Epithelial cell of prostate (primary cell): ENCODE measurements at regions not wholly inside any gene's neighbourhood (a gene's known extent, or its start where the extent isn't known, plus 50 kb on each side); places are given as distances from the start of the nearest gene placed in this dataset.
"Not testable (repeated sequence)": the region's sequence is repeated elsewhere in the genome, so short reads cannot be mapped to it uniquely, and the experiment has no call there.

Experiments
- DNase-seq: peaks from one replicate; pipeline ENCODE4 v3.0.0-alpha.2; 2011; ENCODE audit warnings: low read depth, low spot score
- H3K27ac ChIP-seq: fragments of 450-650 bp; 2 replicates; pipeline ENCODE4 v1.5.1; 2017; ENCODE audit warnings: mild to moderate bottlenecking

DNA sequence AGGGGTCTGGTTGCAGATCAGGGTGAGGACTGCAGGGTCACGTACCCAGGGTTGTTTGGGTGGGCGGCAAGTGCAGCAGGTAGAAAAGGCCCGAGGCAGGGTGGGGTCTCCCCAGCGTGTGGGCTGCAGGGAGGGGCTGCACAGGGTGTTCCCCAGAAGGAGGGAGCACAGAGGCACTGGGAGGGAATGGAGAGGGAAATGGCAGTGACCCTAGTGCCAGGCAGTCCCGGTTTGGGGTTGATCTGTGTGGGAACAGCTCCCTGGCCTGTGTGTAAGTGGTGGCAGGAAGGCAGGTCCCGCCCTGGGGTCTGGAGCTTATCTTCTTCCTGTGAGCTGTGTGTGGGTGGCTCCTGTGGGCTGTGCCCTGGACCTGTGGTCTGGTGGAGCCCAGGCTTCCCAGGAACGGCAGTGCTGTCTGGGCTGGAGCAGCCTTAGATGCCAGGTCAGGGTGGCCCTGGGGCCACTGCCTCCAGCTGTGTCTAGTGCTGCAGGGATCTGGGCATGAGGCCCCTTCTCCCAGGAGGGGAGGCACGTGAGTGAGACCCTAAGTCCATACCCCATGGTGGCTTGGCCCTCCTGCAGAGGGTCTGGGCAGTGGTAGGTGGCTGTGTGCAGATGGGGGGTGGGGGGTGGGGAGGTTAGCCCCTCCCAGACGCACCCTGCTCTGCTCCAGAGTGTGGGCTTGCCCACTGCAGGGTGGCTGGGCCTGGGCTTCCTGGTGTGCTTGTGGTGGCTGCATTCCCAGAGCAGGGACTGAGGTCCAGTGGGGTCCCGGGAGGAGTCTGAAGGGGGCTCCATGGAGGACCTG, 363.5 kb downstream of the TMEM121 start:
- no peak overlapping the region for H3K27ac ChIP-seq
- no peak for DNase-seq

DNA sequence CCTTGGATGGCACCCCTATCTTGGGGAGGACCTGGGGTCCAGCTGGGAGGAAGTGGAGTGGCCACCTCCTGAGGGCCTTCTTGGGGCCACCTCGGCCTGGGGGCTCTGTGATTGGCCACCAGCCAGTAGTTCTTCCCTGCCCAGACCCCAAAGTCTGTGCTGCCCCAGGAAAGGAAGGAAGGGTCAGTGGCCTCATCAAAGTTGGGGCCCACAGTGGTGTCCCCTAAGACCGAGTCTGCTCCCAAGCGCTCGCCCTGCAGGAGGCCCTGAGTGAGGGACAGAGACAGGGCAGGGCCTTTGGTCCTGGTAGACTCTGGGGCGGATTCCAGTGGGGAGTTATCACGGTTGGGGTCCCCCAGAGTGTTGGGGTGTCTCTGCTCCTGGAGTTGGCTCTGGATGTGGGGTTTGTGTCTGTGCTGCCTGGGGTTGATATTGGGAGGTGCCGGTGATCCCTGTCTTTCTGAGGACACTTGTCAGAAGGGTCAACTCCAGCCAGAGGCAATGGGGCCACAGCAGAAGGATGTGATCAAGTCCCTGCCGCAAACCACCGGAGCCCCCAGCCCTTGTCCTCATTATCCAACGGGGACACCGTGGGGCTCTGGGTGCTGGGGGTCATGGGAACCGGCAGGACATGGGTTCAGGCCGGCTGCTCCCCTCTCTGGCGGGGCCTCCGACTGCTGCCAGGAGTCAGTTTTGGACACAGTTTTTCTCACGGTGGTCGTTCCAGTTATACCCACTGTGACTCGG, 364.3 kb downstream of the TMEM121 start:
- DNase-seq: no peak
- no peak overlapping the region for H3K27ac ChIP-seq

- H3K27ac ChIP-seq: no peak overlapping the region
- no peak for DNase-seq
Observed at GRCh38 chr14:105891221-105891602, 364.8 kb downstream of the TMEM121 start.

DNA sequence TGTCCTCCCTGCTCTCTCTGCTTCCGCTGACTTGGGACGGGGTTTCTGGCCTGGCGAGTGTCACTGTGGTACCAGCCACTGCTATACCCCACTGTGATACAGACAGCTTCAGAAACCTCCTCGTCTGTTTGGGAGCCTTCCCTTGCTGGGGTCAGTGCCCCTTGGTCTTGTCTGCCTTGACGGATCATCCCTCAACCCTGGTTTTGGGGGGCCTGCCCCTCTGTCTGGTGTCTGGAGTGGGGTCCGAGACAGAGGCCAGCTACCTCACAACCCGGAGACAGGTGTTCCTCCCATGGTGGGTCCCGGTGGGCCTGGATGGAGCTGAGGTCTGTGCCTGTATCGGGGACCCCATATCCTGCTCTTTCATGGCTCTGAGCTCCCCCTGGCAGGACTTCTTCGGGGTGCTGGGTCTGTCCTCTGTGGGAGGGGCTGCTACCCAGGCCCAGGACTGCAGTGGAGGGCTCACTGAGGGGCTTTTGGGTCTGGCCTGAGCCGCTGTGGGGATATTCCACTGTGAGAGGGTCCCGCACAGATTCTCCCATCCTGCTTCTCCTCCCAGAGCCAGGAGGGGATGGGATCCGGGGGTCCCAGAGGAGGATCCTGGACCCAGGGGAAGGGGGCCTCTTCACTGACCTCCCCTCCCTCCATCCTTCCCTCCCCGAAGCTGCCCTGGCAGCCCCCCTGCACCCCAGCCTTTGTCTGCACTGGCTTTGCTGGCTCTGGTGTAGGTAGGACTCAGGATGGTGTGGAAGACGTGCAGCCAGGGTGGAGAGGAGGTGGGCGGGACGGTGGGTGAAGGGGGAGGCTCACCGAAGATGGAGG, 365.5 kb downstream of the TMEM121 start:
- no peak for DNase-seq
- no peak overlapping the region for H3K27ac ChIP-seq

DNA sequence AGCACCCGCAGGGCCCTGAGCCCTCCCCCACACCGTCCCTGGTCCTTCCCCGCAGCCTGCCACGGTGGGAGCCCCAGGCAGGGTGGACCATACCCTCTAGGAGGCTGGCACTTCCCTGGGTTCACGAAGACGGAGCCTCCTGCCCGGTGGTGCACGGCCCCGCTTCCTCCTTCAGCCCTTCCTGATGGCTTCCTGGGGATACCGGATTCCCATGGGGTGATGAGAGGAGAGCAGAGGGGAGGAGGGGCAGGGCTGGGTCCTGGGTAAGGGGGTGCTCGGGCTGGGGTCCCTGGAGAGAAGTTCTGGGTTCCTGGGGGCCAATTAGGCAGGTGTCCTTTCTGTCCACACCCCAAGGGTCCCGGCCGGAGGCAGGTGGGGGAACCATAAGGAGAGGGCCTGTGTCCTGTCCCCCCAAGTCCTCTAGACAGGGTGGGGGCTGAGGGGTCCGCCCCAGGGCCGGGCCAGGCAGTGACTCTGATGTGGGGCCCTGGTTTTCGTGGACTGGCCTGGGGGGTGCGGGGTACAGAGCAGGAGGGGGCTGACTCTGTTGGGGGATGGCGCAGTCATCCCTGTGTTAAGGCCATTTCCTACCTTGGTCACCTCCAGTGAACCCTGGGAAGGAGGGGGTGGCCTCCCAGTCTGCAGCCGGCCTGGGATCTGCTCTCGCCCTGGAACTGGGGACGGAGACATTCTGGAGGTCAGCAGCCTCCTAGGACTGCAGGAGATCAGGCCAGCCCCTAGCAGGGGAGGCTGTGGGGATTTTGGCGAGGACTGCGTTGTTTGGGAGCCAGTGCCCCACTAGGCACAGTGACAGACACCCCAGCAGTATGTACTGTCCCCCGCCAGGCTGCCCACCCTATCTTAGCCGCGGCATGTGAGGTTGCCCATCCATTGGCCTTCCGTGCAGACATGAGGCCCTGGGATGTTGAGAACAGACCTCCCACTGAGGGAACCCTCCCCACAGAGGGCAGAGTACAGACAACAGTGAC, 366.4 kb downstream of the TMEM121 start:
- not testable (repeated sequence) for DNase-seq, H3K27ac ChIP-seq

- not testable (repeated sequence) for H3K27ac ChIP-seq
Observed at GRCh38 chr14:105893686-105894085, 367.3 kb downstream of the TMEM121 start.

DNA sequence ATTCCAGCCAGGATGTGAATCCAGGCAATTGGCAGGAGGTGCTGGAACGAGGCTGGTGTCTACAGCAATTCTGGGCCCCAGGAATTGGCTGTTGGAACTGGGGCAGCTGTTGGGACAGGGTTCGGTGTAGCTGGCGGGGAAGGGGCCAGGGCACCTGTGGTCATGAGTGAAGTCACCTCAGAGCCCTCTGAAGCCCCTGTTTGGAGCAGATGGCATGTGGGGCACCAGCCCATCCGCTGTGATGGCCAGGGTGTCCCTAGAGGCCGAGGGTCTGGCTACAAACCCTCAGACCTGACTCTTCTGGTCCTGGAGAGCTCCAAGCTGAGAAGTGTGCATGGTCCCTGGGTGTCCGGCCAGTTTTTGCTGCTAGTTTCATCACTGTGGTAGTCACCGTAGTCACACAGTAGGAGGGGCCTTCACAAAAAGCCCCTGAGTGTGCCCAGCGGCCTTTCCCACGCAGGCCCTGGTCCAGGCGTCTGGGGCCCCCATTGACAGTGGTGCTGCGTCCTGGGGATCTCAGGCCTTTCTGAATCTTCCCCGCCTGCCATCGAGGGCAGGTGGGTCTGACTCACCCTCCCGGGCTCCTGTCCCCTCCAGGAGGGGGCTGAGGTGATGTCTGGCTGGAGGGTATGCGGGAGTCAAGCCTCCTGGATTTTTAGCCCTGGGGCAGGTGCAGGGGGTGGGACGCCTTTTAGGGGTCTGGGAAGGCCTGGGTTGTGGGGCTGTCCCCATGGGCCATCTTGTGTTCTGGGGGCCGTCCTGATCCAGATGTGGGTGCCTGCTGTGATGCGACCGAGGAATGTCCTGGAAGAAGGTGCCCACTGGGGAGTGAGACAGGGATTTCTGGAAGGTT, 368.0 kb downstream of the TMEM121 start:
- no peak for DNase-seq
- no peak overlapping the region for H3K27ac ChIP-seq

More at GRCh38 chr14:105893686-105894085, 367.3 kb downstream of the TMEM121 start:
- DNase-seq: not testable (repeated sequence)

DNA sequence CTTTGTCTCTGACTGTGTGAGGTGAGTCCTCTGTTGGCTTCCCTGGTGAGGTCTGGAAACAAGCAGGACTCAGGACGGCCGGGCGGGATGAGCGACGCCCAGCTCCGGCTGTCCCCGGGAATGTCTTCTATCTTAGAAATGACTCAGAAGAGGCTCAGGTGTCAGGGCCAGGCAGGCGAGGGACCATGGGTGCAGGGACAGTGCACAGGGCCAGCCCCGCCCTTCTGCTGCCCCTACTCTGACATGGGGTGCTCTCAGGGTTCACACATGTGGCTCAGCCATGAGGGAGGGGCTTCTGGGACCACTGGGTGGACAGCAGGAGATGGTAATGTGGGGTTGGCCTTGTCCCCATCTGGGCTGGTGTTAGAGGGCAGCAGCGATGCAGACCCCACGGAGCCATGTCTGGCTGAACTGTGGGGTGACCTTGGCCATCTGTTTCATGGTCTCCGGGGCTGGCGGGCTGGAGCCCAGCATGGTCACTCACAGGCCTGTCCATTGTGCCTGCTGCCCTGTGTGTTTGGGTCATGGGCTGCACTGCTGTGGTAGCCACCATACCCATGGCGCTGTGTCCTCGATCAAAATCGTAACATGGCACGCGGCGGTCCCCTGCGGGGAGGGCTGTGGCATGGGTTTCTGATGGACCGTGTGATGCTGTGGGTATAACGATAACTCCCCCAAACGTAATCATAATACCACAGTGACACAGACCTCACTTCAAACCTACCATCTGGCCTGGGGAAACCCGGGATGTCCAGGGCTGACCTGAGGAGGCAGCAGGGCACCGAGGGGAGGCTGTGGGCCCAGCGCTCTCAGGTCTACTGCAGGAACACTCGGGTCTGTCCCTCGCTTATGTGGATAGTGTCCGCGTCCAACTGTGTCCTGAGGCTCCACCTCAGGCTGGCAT, 368.8 kb downstream of the TMEM121 start:
- DNase-seq: no peak
- no peak overlapping the region for H3K27ac ChIP-seq

DNA sequence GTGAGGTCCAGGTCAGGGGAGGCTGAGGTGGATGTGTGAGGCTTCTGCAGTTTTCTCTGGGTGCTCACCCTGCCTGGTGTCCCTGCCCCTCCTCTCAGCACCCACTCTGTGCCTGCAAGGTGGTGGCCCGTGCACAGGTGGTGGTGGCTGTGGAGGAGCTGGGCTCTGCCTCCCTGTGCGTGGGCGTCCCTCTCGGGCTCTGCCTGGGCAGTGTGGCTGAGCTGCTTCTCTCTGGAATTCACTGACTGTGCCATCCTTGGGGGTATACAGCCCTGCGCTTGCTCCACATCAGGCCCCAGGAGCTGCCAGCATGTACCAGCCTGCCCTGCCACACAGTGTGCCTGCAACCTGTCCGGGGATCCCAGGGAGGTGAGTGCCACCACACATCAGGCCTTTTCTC, 369.8 kb downstream of the TMEM121 start:
- not testable (repeated sequence) for DNase-seq

GRCh38 chr14:105896961-105897724, 370.8 kb downstream of the TMEM121 start:
- DNase-seq, H3K27ac ChIP-seq: not testable (repeated sequence)

More for the DNA sequence above, 369.8 kb downstream of the TMEM121 start:
- H3K27ac ChIP-seq: not testable (repeated sequence)

DNA sequence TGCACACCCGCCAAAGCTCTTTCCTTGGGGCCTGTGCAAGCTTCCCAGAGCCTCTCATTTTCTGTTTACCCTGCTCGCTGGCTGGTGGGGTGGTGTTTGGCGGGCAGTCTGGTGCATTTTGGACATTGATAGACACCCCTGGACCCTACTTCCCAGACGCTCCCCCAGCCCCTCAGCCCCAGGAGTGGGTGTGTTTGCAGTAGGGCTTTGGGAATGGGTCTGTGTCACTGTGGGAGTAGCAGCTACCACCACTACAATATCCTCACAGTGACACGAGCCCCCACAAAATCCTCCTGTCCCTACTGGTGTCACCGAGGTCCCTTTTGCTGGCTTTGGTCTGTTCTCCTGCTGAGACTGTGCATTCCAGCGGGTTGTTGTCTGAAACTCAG, 371.3 kb downstream of the TMEM121 start:
- DNase-seq: no peak
- H3K27ac ChIP-seq: no peak overlapping the region

- DNase-seq: no peak
- H3K27ac ChIP-seq: no peak overlapping the region
Observed at GRCh38 chr14:105898482-105899010, 372.2 kb downstream of the TMEM121 start.

- DNase-seq: no peak
- H3K27ac ChIP-seq: no peak overlapping the region
Observed at GRCh38 chr14:105899071-105899641, 372.8 kb downstream of the TMEM121 start.

DNA sequence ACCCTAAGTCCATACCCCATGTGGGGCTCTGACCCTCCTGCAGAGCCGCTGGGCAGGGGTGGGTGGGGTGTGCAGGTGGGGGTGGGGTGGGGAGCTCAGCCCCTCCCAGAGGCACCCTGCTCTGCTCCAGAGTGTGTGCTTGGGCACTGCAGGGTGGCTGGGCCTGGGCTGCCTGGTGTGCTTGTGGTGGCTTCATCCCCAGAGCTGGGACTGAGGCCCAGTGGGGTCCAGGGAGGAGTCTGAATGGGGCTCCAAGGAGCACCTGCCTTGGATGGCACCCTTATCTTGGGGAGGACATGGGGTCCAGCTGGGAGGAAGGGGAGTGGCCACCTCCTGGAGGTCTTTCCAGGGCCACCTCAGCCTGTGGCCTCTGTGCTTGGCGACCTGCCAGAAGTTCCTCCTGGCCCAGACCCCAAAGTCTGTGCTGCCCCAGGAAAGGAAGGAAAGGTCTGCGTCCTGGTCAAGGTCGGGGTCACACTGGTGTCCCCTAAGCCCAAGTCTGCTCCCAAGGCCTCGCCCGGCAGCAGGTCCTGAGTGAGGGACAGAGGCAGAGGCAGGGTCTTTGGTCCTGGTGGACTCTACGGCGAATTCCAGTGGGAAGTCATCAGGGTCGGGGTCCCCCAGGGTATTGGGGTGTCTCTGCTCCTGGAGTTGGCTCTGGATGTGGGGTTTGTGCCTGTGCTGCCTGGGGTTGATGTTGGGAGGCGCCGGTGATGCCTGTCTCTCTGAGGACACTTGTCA, 373.4 kb downstream of the TMEM121 start:
- no peak overlapping the region for H3K27ac ChIP-seq
- no peak for DNase-seq

DNA sequence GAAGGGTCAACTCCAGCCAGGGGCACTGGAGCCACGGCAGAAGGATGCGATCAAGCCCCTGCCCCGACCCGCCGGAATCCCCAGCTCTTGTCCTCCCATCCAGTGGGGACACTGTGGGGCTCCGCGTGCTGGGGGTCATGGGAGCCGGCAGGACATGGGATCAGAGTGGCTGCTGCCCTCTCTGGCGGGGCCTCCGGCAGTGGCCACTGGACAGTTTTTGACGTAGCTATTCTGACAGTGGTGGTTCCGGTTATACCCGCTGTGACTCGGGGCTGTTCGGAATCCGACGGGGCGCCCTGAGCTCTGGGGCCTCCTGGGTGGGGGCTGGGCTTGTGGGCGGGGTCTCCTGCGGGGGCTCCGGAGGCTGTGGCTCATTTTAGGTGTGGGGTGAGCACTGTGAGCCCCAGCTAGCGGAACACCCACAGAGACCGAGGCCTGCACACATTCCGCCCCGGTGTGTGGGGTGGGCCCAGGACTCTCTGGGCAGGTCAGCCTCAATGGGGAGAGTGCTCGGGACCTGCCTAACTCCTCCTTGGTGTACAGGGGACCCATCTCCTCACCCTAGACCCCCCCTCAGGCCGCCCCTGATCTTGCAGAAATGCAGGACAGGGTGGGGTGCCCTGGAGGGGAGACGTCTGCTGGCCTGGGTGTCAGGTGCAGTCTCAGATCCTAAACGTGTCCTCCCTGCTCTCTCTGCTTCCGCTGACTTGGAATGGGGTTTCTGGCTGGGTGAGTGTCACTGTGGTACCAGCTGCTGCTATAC, 374.2 kb downstream of the TMEM121 start:
- no peak overlapping the region for H3K27ac ChIP-seq
- no peak for DNase-seq
